ENCODE measurements at regions not wholly inside any gene's neighbourhood (a gene's known extent, or its start where the extent isn't known, plus 50 kb on each side); places are given as distances from the start of the nearest gene placed in this dataset.

DNA sequence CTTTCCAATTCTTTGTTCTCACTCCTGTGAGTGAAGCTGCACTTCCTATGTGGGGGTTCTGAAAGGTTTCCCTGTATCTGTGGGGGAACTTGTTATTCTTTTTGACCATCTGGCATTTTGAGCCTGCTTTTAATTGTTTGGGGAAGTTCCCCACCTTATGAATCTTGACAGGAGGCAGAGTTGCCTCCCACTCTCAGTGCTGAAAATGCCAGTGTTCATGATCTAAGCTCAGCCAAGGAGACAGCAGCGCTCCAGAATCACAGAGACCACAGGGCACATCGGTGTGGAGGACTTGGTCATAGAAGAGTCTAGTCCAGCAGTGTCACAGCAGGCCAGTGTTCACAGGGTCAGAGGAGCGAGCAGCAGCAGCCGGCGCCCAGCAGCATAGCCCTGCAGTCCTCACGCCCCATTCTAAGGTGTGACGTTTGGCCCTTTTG is 63.8 kb upstream of the PRDX6 start:
- Mint-ChIP-seq H3K27ac (no peak overlapping the region), H3K4me1 (peaks cover 81% of the 10 kb centered on the region)
- no peak for DNase-seq

DNA sequence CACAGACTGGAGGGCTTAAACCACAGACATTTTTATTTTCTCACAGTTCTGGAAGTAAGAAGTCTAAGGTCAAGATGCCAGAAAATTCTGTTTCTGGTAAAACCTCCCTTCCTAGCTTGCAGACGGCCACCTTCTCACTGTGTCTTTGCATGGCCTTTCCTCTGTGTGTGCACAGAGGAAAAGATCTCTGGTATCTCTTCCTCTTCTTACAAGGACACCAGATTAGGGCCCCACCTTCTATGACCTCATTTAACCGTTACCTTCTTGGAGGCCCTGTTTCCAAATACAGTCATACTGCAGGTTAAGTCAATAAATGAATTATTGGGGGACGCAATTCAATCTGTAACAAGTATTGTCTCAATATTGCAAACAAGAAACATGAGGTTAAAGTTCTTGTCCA is 63.0 kb upstream of the PRDX6 start:
- H3K27ac Mint-ChIP-seq: peak overlapping the region in 1 of 2 donors; percentile 49
- H3K4me1 Mint-ChIP-seq: peaks cover 82% of the 10 kb centered on the region
- no peak for ATAC-seq
- DNase-seq: no peak
- H3K27me3 Mint-ChIP-seq: no peaks in the 10 kb centered on the region
- no peaks in the 10 kb centered on the region for H3K9me3 Mint-ChIP-seq
- H3K4me3 Mint-ChIP-seq: no peak overlapping the region

More for the DNA sequence above, 63.8 kb upstream of the PRDX6 start:
- Mint-ChIP-seq H3K4me3 (no peak overlapping the region), H3K27me3 (no peaks in the 10 kb centered on the region), H3K9me3 (no peaks in the 10 kb centered on the region)
- no peak for ATAC-seq

DNA sequence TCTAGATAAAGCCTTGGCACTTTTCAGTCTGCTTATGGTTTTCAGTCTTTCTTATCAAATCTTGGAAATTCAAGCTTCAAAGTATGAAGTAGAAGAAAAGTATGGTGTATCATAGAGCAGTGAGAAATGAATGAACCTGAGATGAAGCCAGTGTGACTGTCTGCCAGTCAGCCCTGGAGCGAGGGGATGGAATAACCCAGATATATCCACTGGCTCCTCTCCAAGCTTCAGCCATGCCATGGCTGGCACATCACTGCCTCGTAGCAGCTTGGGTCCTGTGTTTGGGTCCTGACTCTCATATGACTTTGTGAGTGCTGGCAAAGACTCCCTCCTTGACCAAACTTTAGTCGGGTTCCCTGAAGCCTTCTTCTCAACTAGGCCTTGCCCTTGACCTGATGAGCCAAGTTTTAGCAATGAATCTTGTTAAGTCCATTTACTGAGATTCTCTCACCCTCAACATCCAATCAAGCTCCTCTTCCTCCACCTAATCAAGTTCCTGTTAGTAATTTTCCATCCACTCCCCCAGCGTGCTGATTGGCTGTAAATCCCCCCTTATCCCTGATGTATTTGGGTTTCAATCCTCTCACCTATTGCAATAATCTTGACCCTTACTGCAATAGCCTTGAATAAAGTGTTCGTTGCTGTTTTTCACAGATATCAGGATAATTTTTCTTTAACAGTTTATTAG is 62.5 kb upstream of the PRDX6 start:
- ATAC-seq (no peak), DNase-seq (no peak)
- H3K9me3 Mint-ChIP-seq: no peaks in the 10 kb centered on the region
- peaks cover 77% of the 10 kb centered on the region for H3K4me1 Mint-ChIP-seq
- no peaks in the 10 kb centered on the region for H3K27me3 Mint-ChIP-seq
- no peak overlapping the region for H3K4me3 Mint-ChIP-seq
- H3K27ac Mint-ChIP-seq: peak overlapping the region in 1 of 2 donors; percentile 49

GRCh38 chr1:173415490-173415889 is 61.6 kb upstream of the PRDX6 start:
- H3K9me3 Mint-ChIP-seq: no peaks in the 10 kb centered on the region
- DNase-seq (no peak), ATAC-seq (no peak)
- H3K27ac Mint-ChIP-seq: peak overlapping the region in 1 of 2 donors; percentile 8
- H3K27me3 Mint-ChIP-seq: no peaks in the 10 kb centered on the region
- peaks cover 76% of the 10 kb centered on the region for H3K4me1 Mint-ChIP-seq
- H3K4me3 Mint-ChIP-seq: no peak overlapping the region

- Mint-ChIP-seq H3K4me1 (peaks cover 71% of the 10 kb centered on the region), H3K27ac (peak overlapping the region in 1 of 2 donors; percentile 8), H3K27me3 (no peaks in the 10 kb centered on the region), H3K4me3 (no peak overlapping the region), H3K9me3 (no peaks in the 10 kb centered on the region)
- ATAC-seq: no peak
- no peak for DNase-seq
These were observed 61.2 kb upstream of the PRDX6 start for GRCh38 chr1:173415905-173416450.

GRCh38 chr1:173417563-173417962 is 59.6 kb upstream of the PRDX6 start:
- Mint-ChIP-seq H3K4me3 (no peak overlapping the region), H3K27me3 (no peaks in the 10 kb centered on the region), H3K27ac (no peak overlapping the region), H3K9me3 (no peaks in the 10 kb centered on the region), H3K4me1 (peaks cover 58% of the 10 kb centered on the region)
- no peak for DNase-seq
- ATAC-seq: no peak

DNA sequence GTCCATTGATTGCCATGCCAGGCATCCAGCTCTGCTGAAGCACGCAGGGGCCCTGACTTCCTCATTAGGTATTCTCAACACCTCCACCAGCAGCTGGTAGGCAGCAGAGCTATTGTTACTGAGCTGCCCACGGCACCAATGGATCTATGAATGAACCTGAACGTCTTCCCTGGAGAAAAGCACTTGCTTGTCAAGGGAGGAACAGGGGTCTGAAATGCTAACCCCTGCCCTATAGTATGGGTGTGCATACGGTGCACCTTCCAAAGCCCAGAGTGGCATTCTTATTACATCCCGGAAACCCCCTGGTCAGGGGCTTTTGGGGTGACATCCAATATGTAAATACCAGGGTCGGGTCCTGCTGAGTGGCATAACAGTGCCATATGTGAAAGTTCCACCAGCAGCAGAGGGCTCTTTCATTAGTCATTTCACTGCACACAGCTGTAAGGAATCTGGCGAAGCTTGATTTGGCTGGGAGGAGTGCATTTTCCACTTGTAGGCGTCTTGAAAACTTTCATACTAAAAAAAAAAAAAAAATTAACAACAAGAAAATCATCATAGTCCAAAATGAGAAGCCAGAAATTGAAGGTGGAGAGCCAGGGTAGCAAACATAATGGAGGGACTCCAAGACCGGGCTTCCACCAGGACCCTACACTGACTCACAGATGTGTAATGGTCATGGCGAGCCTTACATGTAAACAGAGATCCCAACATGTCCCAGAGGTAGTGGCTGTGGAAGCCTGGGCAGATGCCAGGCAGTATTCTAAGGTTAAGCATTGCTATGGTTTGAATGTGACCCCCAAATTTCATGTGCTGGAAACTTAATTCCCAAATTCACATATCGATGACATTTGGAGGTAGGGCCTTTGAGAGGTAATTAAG is 58.8 kb upstream of the PRDX6 start:
- Mint-ChIP-seq H3K27me3 (no peaks in the 10 kb centered on the region), H3K4me1 (peaks cover 50% of the 10 kb centered on the region), H3K27ac (no peak overlapping the region), H3K9me3 (no peaks in the 10 kb centered on the region), H3K4me3 (no peak overlapping the region)
- ATAC-seq (peak; percentile 81), DNase-seq (peak in 1 of 2 donors; percentile 55)

DNA sequence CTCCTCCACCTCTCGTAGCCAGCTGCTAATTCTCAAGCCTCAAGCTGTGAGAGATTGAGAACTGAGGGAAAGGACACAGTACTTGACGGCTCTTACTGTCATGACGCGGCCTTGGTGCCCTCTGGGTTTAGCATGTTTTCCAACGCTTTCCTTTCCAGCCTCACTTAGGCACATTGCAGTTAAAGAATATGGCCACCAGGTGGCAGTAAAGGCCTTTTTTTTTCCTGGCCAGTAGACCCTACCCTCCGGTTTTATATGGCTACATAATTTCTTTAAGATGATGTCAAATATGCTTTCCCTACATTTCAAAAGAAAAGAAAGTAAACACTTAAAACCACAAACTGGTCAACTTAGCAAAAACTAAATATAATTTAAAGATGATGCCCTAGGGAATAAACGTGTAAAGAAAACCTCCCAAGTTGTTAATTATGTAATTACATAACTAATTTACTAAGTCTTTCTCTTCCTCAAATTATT is 56.8 kb upstream of the PRDX6 start:
- H3K4me1 Mint-ChIP-seq: peaks cover 30% of the 10 kb centered on the region
- H3K9me3 Mint-ChIP-seq: no peaks in the 10 kb centered on the region
- ATAC-seq (peak; percentile 72), DNase-seq (peak; percentile 61 to 68)
- no peak overlapping the region for H3K27ac Mint-ChIP-seq
- no peaks in the 10 kb centered on the region for H3K27me3 Mint-ChIP-seq
- peak overlapping the region; percentile 22 to 24 for H3K4me3 Mint-ChIP-seq

DNA sequence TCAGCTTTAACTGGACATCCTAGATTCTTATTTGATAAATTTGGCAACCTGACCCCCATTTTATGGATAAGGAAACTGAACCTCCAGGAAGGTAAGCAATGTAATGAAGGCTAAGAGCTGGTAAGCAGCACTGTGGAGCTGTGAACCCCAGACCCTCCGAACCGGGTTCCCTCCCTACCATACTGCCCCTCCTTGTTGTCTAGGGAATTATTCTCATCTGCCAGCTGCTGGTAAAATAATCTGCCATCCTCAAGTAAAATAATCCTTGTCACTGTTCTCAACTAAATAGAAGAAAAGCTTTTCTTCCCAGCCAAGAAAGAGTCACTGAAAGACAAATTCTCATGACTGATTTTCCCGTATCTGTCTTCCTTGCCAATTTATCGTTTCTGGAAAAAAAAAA is 55.8 kb upstream of the PRDX6 start:
- no peaks in the 10 kb centered on the region for H3K9me3 Mint-ChIP-seq
- no peak overlapping the region for H3K27ac Mint-ChIP-seq
- DNase-seq (no peak), ATAC-seq (no peak)
- H3K4me3 Mint-ChIP-seq: no peak overlapping the region
- peaks cover 23% of the 10 kb centered on the region for H3K4me1 Mint-ChIP-seq
- H3K27me3 Mint-ChIP-seq: no peaks in the 10 kb centered on the region

DNA sequence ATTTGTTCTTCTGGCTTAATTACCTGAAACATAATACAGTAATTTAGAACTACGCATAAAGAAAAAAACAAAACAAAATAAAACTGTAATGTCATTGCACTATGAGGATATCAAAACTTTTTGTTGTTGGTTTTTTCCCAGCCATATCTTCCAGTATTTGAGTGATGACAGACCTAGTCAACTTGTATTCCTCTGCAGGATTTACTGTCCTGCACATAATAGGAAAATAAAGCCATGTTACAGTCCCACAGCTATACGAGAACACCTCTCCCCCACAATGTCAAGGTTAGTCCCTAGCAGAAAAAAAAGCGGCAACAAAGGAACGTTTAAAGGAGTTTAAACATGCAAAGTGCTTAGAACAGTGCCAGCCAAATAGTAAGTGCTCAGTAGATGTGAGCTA is 55.3 kb upstream of the PRDX6 start:
- Mint-ChIP-seq H3K27ac (no peak overlapping the region), H3K9me3 (no peaks in the 10 kb centered on the region), H3K4me1 (peaks cover 23% of the 10 kb centered on the region), H3K27me3 (no peaks in the 10 kb centered on the region), H3K4me3 (no peak overlapping the region)
- ATAC-seq: no peak
- no peak for DNase-seq

GRCh38 chr1:173422456-173422976 is 54.6 kb upstream of the PRDX6 start:
- Mint-ChIP-seq H3K4me3 (no peak overlapping the region), H3K27me3 (no peaks in the 10 kb centered on the region), H3K4me1 (peaks cover 20% of the 10 kb centered on the region), H3K9me3 (no peaks in the 10 kb centered on the region), H3K27ac (no peak overlapping the region)
- ATAC-seq: no peak
- DNase-seq: no peak

DNA sequence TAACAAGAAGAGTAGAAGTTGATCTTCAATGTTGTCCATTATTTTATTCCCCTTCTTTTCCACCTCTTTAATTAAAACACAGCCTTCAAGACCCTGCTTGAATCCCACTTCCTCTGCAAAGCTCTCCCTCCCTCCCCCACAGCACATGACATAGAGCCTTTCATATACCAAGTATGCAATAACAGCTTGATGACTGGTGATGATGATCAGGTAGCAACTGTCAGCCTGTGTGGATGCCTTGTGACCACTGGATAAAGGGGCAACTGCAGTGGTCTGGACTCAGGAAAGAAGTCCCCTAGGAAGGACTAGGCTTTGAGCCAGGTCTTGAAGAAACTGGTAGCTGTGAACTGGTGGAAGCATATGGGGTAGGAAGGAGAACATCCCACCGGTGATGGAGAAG is 53.8 kb upstream of the PRDX6 start:
- H3K9me3 Mint-ChIP-seq: no peaks in the 10 kb centered on the region
- H3K27ac Mint-ChIP-seq: no peak overlapping the region
- no peaks in the 10 kb centered on the region for H3K27me3 Mint-ChIP-seq
- DNase-seq: no peak
- peaks cover 12% of the 10 kb centered on the region for H3K4me1 Mint-ChIP-seq
- ATAC-seq: no peak
- H3K4me3 Mint-ChIP-seq: no peak overlapping the region

DNA sequence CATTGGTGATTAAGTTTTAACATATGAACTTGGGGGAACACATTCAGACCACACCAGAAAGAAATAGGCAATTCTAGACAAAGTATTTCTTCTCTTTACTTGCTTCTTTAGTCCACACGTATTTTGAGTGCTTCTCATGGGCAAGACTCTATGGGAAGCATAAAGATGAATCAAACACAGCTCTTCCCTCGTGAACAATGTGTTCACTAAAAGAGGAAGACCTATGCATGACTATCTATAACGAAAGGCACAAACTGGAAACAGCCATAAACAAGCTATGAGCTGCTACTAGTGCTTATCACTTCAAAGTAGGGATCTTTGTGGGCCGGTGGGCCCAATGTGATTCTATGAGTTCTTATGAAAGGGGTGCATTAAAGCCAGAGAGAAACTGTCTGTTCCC is 53.0 kb upstream of the PRDX6 start:
- Mint-ChIP-seq H3K27me3 (no peaks in the 10 kb centered on the region), H3K4me1 (peaks cover 10% of the 10 kb centered on the region), H3K27ac (no peak overlapping the region), H3K4me3 (no peak overlapping the region), H3K9me3 (no peaks in the 10 kb centered on the region)
- ATAC-seq (no peak), DNase-seq (no peak)

DNA sequence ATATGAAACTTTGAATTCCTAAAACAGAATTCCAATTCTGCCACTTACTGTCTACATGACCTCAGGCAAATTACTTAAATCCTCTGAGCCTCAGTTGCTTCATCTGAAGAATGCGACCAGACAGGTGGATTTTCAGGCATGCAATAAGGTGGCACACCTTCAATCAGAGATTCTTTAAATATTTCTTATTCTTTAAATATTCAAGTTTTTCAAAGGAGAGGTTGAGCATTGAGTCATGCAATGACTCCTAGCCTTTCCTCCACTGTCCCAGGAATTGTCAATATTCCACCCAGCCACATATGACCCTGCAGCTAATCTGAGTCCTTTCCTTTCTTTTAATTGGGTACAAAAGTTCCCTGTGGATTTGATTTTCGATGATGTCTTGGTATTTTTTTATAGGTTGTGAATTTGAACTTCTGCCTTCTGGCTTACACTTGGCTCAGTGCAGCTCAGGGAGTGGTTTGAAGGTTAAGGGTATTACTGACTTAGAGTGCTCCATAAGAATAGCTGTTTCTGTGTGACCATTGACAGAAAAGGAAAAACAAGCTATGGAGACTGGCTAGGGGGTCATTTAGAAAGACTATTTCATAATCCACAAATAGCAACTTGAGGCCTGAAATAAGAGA is 52.2 kb upstream of the PRDX6 start:
- no peaks in the 10 kb centered on the region for H3K27me3 Mint-ChIP-seq
- peaks cover 16% of the 10 kb centered on the region for H3K4me1 Mint-ChIP-seq
- H3K4me3 Mint-ChIP-seq: no peak overlapping the region
- H3K9me3 Mint-ChIP-seq: no peaks in the 10 kb centered on the region
- DNase-seq (no peak), ATAC-seq (no peak)
- no peak overlapping the region for H3K27ac Mint-ChIP-seq

DNA sequence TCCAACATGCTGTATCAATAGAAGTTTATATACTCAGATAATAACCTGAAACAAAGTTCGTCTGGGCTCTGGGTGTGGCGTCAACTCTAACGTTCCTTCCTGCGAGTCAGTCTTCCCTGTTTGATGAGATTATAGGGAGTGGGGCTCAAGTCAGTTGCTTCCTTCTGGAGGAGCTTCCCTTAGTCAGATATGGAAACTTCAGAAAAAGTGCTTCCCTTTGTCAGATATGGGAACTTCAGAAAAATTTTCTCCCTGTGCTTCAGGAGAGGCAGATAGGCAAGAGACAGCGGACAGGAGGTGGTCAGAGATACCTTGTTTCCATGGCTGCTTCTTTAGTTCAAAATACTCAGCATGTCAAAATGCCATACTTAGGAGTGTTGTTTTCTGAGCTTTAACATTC is 51.1 kb upstream of the PRDX6 start:
- H3K9me3 Mint-ChIP-seq: no peaks in the 10 kb centered on the region
- H3K27me3 Mint-ChIP-seq: no peaks in the 10 kb centered on the region
- ATAC-seq: no peak
- H3K4me3 Mint-ChIP-seq: no peak overlapping the region
- peaks cover 18% of the 10 kb centered on the region for H3K4me1 Mint-ChIP-seq
- no peak for DNase-seq
- no peak overlapping the region for H3K27ac Mint-ChIP-seq

All from stimulated activated naive CD8-positive, alpha-beta T cell treated with anti-CD3 and anti-CD28 coated beads, Interleukin-15, amount 100 ng/mL, for 72 hours (primary cell).